Mesendoderm (in vitro differentiated cells): ENCODE measurements at regions not wholly inside any gene's neighbourhood (a gene's known extent, or its start where the extent isn't known, plus 50 kb on each side); places are given as distances from the start of the nearest gene placed in this dataset.

ENCODE experiments used
- DNase-seq: peaks from one replicate; pipeline ENCODE4 v3.0.0; 2013
- H2AK5ac ChIP-seq: 2 replicates; pipeline ENCODE4 v1.6.1; 2013; ENCODE audit warnings: low read length, inconsistent platforms
- H2BK120ac ChIP-seq: 2 replicates; pipeline ENCODE4 v1.6.1; 2013; ENCODE audit warnings: low read depth, mild to moderate bottlenecking, low read length, moderate library complexity, mixed read lengths
- H2BK15ac ChIP-seq: replicated peaks from 2 replicates; pipeline ENCODE4 v1.6.1; 2013; ENCODE audit warnings: low read depth, mild to moderate bottlenecking, moderate library complexity
- H2BK5ac ChIP-seq: 2 replicates; pipeline ENCODE4 v1.6.1; 2013; ENCODE audit warnings: low read length, inconsistent platforms
- H3K18ac ChIP-seq: 2 replicates; pipeline ENCODE4 v1.6.1; 2013; ENCODE audit warnings: mild to moderate bottlenecking, low read length, mixed read lengths
- H3K23ac ChIP-seq: one replicate; pipeline ENCODE4 v1.6.1; 2013; ENCODE audit warnings: low read length
- H3K27ac ChIP-seq: 2 replicates; pipeline ENCODE4 v1.5.1; 2013; ENCODE audit warnings: low read depth, mild to moderate bottlenecking, inconsistent platforms, low read length, moderate library complexity
- H3K27me3 ChIP-seq: 2 replicates; pipeline ENCODE4 v1.6.1; 2013; ENCODE audit warnings: low read length, control low read depth, mild to moderate bottlenecking, inconsistent platforms; ENCODE audit not compliant: insufficient read depth, poor library complexity
- H3K36me3 ChIP-seq: 2 replicates; pipeline ENCODE4 v1.6.1; 2013; ENCODE audit warnings: low read length, inconsistent platforms; ENCODE audit not compliant: control insufficient read depth, insufficient read depth
- H3K4ac ChIP-seq: one replicate; pipeline ENCODE4 v1.6.1; 2013; ENCODE audit warnings: low read depth, mild to moderate bottlenecking, low read length, moderate library complexity
- H3K4me1 ChIP-seq: 2 replicates; pipeline ENCODE4 v1.6.1; 2013; ENCODE audit warnings: low read depth, low read length, inconsistent platforms; ENCODE audit not compliant: control insufficient read depth
- H3K4me2 ChIP-seq: 2 replicates; pipeline ENCODE4 v1.6.1; 2013; ENCODE audit warnings: low read length
- H3K4me3 ChIP-seq: 2 replicates; pipeline ENCODE4 v1.5.1; 2013; ENCODE audit warnings: mild to moderate bottlenecking, low read length
- H3K56ac ChIP-seq: one replicate; pipeline ENCODE4 v1.6.1; 2013; ENCODE audit warnings: low read length
- H3K79me1 ChIP-seq: 2 replicates; pipeline ENCODE4 v1.6.1; 2013; ENCODE audit warnings: low read length, inconsistent platforms
- H3K79me2 ChIP-seq: 2 replicates; pipeline ENCODE4 v1.6.1; 2013; ENCODE audit warnings: mild to moderate bottlenecking, low read length; ENCODE audit not compliant: control insufficient read depth, insufficient read depth
- H3K9ac ChIP-seq: 2 replicates; pipeline ENCODE4 v1.6.1; 2013; ENCODE audit warnings: low read length, inconsistent platforms
- H4K5ac ChIP-seq: one replicate; pipeline ENCODE4 v1.6.1; 2013; ENCODE audit warnings: low read length
- H4K8ac ChIP-seq: one replicate; pipeline ENCODE4 v1.6.1; 2013; ENCODE audit warnings: low read depth, mild to moderate bottlenecking, control low read depth, low read length, moderate library complexity
- WGBS: extraction: QIAGEN DNeasy Blood & Tissue Kit; methylation state at CpG from one replicate; pipeline ENCODE4 v1.1.7; 2013; ENCODE audit warnings: low lambda C conversion rate, missing lambda C conversion rate; ENCODE audit not compliant: insufficient coverage; ENCODE audit errors: extremely low coverage; 5-methylcytosine and 5-hydroxymethylcytosine counted together

- H3K79me1 ChIP-seq, result no peaks in the 10 kb centered on the region
- no peak overlapping the region for H3K23ac ChIP-seq
- no peak overlapping the region for H3K27ac ChIP-seq
- H3K27me3 ChIP-seq, result no peaks in the 10 kb centered on the region
- H2BK5ac ChIP-seq, result peak overlapping the region; percentile 23
- peak overlapping the region; percentile 17 for H3K56ac ChIP-seq
- DNase-seq, result no peak
- no peak overlapping the region for H3K9ac ChIP-seq
- no peaks in the 10 kb centered on the region for H3K79me2 ChIP-seq
- H3K4me3 ChIP-seq, result no peak overlapping the region
- no peak overlapping the region for H2BK15ac ChIP-seq
- peaks cover 4% of the 10 kb centered on the region for H3K4me1 ChIP-seq
- H3K36me3 ChIP-seq, result no peaks in the 10 kb centered on the region
- peak overlapping the region; percentile 68 for H3K18ac ChIP-seq
- no peak overlapping the region for H2AK5ac ChIP-seq
- H2BK120ac ChIP-seq, result no peak overlapping the region
- no CpG with 5 or more reads among the region's 2 CpGs for WGBS
- no peak overlapping the region for H4K8ac ChIP-seq
- H4K5ac ChIP-seq, result no peak overlapping the region
- no peak overlapping the region for H3K4ac ChIP-seq
- no peak overlapping the region for H3K4me2 ChIP-seq
Observed at GRCh38 chr4:141898346-141898745, 262.0 kb downstream of the IL15 start.

DNA sequence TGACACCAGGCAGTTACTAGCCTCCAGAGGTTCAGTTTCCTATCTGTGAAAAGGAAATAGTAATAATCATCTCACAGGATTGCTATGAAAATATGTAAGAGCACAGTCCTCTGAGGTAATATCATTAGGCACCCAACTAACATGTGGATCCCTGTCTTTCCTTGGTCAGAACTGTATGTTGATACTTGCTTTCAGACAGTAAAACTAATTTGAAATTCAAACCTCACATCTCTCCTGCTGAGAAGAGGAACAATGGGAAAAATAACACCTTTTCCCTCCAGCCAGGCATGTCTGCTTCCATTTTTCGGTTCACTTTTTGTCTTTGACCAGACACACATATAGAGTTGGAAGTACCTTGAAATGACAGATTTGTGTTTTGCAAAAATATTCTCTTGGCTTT is 262.7 kb downstream of the IL15 start:
- H3K4me3 ChIP-seq, result no peak overlapping the region
- no peak overlapping the region for H2BK5ac ChIP-seq
- no peak overlapping the region for H2AK5ac ChIP-seq
- WGBS, result no CpG with 5 or more reads among the region's 1 CpG
- DNase-seq, result peak; percentile 21
- H3K4me2 ChIP-seq, result no peak overlapping the region
- H4K5ac ChIP-seq, result no peak overlapping the region
- H3K27ac ChIP-seq, result no peak overlapping the region
- H3K23ac ChIP-seq, result no peak overlapping the region
- H3K27me3 ChIP-seq, result no peaks in the 10 kb centered on the region
- no peak overlapping the region for H3K18ac ChIP-seq
- peak overlapping the region; percentile 88 for H2BK15ac ChIP-seq
- H3K4me1 ChIP-seq, result peaks cover 4% of the 10 kb centered on the region
- H3K79me2 ChIP-seq, result no peaks in the 10 kb centered on the region
- H4K8ac ChIP-seq, result no peak overlapping the region
- no peak overlapping the region for H3K56ac ChIP-seq
- no peaks in the 10 kb centered on the region for H3K79me1 ChIP-seq
- H3K36me3 ChIP-seq, result no peaks in the 10 kb centered on the region
- no peak overlapping the region for H3K9ac ChIP-seq
- H2BK120ac ChIP-seq, result no peak overlapping the region
- H3K4ac ChIP-seq, result no peak overlapping the region

DNA sequence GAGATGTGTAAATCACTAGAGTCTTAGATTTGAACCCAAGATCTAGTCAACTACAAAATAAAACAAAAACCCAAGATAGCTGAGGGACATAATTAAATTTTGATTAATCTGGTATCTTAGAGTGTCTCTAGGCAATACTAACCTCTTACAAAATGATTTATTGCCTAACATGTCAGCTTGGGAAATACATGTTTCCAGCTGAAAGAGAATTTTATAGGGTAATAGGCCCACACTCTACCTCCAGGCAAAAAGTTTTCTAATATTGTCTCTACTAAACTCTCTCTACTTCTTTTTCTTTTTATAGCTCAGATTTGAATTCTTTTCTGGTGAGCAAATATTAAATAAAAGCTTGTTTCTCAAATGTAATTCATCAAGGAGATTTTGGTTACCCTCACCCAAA is 263.2 kb downstream of the IL15 start:
- Histone ChIP-seq H3K27ac (no peak overlapping the region), H4K8ac (no peak overlapping the region), H2AK5ac (no peak overlapping the region), H2BK120ac (no peak overlapping the region), H2BK15ac (no peak overlapping the region), H3K56ac (no peak overlapping the region), H3K79me2 (no peaks in the 10 kb centered on the region), H3K4me1 (peaks cover 4% of the 10 kb centered on the region), H3K18ac (no peak overlapping the region), H2BK5ac (no peak overlapping the region), H4K5ac (no peak overlapping the region), H3K4ac (no peak overlapping the region), H3K27me3 (no peaks in the 10 kb centered on the region), H3K79me1 (no peaks in the 10 kb centered on the region), H3K4me3 (no peak overlapping the region), H3K9ac (no peak overlapping the region), H3K36me3 (no peaks in the 10 kb centered on the region), H3K4me2 (no peak overlapping the region), H3K23ac (no peak overlapping the region)
- no peak for DNase-seq

DNA sequence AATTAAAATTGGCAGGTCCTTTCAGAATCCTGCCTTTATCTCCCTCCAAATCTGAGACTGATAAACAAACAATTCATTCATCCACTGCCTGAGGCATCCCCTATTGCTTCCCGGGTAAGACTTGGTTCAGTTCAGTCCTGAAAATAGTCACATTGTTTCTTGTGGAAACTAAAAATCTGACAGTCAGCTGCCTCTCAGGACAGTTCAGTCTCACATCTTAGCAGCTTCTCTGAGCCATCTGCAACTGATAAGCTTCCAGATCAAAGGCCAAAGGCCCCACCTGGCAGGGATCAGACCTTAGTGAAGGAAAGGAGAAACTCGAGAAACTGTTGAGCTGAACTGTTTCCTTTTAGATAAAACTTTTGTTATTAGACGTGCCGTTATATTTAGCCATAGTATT is 264.5 kb downstream of the IL15 start:
- H3K23ac ChIP-seq, result no peak overlapping the region
- no peak overlapping the region for H4K8ac ChIP-seq
- DNase-seq, result peak; percentile 72
- H3K4me2 ChIP-seq, result no peak overlapping the region
- no peaks in the 10 kb centered on the region for H3K79me2 ChIP-seq
- WGBS, result no CpG with 5 or more reads among the region's 4 CpGs
- H2BK15ac ChIP-seq, result peak overlapping the region; percentile 92
- no peaks in the 10 kb centered on the region for H3K79me1 ChIP-seq
- no peak overlapping the region for H2BK5ac ChIP-seq
- no peaks in the 10 kb centered on the region for H3K36me3 ChIP-seq
- no peak overlapping the region for H3K4ac ChIP-seq
- no peak overlapping the region for H4K5ac ChIP-seq
- H3K27ac ChIP-seq, result no peak overlapping the region
- H3K56ac ChIP-seq, result no peak overlapping the region
- H3K4me1 ChIP-seq, result peaks cover 4% of the 10 kb centered on the region
- no peaks in the 10 kb centered on the region for H3K27me3 ChIP-seq
- H3K18ac ChIP-seq, result no peak overlapping the region
- no peak overlapping the region for H3K9ac ChIP-seq
- H3K4me3 ChIP-seq, result no peak overlapping the region
- no peak overlapping the region for H2AK5ac ChIP-seq
- H2BK120ac ChIP-seq, result no peak overlapping the region

DNA sequence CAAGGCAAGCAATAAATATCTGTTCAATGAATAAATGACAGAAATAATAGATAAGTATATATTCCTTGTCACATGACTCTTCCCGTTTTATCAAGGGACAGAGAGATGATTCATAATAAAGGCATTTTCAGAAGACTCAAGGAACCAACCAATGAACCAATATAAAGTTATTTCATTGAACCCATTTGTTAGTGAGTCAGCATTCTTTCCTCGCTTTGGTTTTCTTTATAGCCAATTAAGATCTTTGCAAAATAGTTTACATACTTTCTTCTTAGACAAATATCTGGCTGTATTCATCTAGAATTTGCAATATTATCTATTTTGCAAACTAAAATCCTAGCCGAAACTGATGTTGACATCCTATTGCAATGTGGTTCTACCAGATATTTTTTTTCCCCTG is 269.4 kb downstream of the IL15 start:
- no peak overlapping the region for H3K4me3 ChIP-seq
- H2BK5ac ChIP-seq, result no peak overlapping the region
- no peak overlapping the region for H2AK5ac ChIP-seq
- no peak overlapping the region for H3K23ac ChIP-seq
- no peak overlapping the region for H3K27ac ChIP-seq
- no peaks in the 10 kb centered on the region for H3K79me2 ChIP-seq
- no peak overlapping the region for H2BK120ac ChIP-seq
- H3K36me3 ChIP-seq, result no peaks in the 10 kb centered on the region
- H4K8ac ChIP-seq, result no peak overlapping the region
- no CpG with 5 or more reads among the region's 3 CpGs for WGBS
- no peaks in the 10 kb centered on the region for H3K27me3 ChIP-seq
- peaks cover 2% of the 10 kb centered on the region for H3K4me1 ChIP-seq
- H2BK15ac ChIP-seq, result no peak overlapping the region
- H3K4me2 ChIP-seq, result no peak overlapping the region
- no peak overlapping the region for H4K5ac ChIP-seq
- no peak for DNase-seq
- no peak overlapping the region for H3K56ac ChIP-seq
- no peaks in the 10 kb centered on the region for H3K79me1 ChIP-seq
- H3K9ac ChIP-seq, result no peak overlapping the region
- H3K4ac ChIP-seq, result no peak overlapping the region
- no peak overlapping the region for H3K18ac ChIP-seq

GRCh38 chr4:141909541-141909940 is 273.2 kb downstream of the IL15 start:
- no peak overlapping the region for H2BK5ac ChIP-seq
- H2BK15ac ChIP-seq, result no peak overlapping the region
- H3K4me1 ChIP-seq, result no peaks in the 10 kb centered on the region
- H4K8ac ChIP-seq, result no peak overlapping the region
- no peak overlapping the region for H2AK5ac ChIP-seq
- H3K9ac ChIP-seq, result no peak overlapping the region
- no peaks in the 10 kb centered on the region for H3K36me3 ChIP-seq
- no peak overlapping the region for H2BK120ac ChIP-seq
- H4K5ac ChIP-seq, result no peak overlapping the region
- H3K79me2 ChIP-seq, result no peaks in the 10 kb centered on the region
- no peaks in the 10 kb centered on the region for H3K27me3 ChIP-seq
- H3K23ac ChIP-seq, result no peak overlapping the region
- no peak overlapping the region for H3K4ac ChIP-seq
- H3K4me3 ChIP-seq, result no peak overlapping the region
- H3K18ac ChIP-seq, result no peak overlapping the region
- H3K27ac ChIP-seq, result no peak overlapping the region
- H3K4me2 ChIP-seq, result no peak overlapping the region
- no peak overlapping the region for H3K56ac ChIP-seq
- no peak for DNase-seq
- no peaks in the 10 kb centered on the region for H3K79me1 ChIP-seq
